Memory B cell (primary cell): ENCODE measurements at regions not wholly inside any gene's neighbourhood (a gene's known extent, or its start where the extent isn't known, plus 50 kb on each side); places are given as distances from the start of the nearest gene placed in this dataset.

Experiments used
- ATAC-seq: fragments of 150-1000 bp; cut with Tn5 transposase; 2 replicates; pipeline ENCODE4 v1.10.0; 2021; ENCODE audit warnings: low read depth, mild to moderate bottlenecking, moderate library complexity
- DNase-seq, 2 donors: peaks; one replicate each; pipeline ENCODE4 v3.0.0; 2022; ENCODE audit warnings: low spot score in 2 of 2
- H3K27ac Mint-ChIP-seq: one replicate; pipeline ENCODE4 v1.8.0; 2022; ENCODE audit warnings: mild to moderate bottlenecking, moderate library complexity, mixed read lengths
- H3K27me3 Mint-ChIP-seq: one replicate; pipeline ENCODE4 v1.8.0; 2022; ENCODE audit warnings: mixed read lengths
- H3K36me3 Mint-ChIP-seq: one replicate; pipeline ENCODE4 v1.8.0; 2022; ENCODE audit warnings: mild to moderate bottlenecking, mixed read lengths
- H3K4me1 Mint-ChIP-seq: one replicate; pipeline ENCODE4 v1.8.0; 2022; ENCODE audit warnings: mixed read lengths
- H3K4me3 Mint-ChIP-seq: one replicate; pipeline ENCODE4 v1.8.0; 2022; ENCODE audit warnings: mild to moderate bottlenecking, moderate library complexity, mixed read lengths
- H3K9me3 Mint-ChIP-seq: one replicate; pipeline ENCODE4 v1.8.0; 2022; ENCODE audit warnings: mixed read lengths

DNA sequence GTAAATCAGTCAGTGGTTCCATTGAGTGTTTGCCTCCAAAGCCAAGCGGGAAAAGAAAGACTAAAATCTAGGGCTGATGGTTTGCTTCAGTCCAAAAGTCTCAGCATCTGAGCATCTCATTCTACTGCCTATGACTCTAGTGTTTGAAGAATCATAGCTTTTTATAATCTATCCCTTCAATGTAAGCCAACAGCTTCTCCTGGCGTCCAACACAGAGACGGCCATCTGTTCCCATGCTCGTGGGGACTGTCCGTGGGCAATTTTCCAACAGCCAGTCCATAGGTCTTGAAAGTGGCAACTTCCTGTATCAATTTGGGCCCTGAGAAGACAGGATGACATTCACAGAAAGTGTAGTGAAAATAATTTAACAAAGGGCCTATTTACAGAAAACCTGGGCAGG lies 544.4 kb upstream of the TMEM132C start:
- Mint-ChIP-seq H3K27me3 (no peaks in the 10 kb centered on the region), H3K4me1 (no peaks in the 10 kb centered on the region), H3K4me3 (no peak overlapping the region), H3K9me3 (peaks cover 3% of the 10 kb centered on the region), H3K36me3 (no peaks in the 10 kb centered on the region), H3K27ac (no peak overlapping the region)
- ATAC-seq (no peak), DNase-seq (no peak)

DNA sequence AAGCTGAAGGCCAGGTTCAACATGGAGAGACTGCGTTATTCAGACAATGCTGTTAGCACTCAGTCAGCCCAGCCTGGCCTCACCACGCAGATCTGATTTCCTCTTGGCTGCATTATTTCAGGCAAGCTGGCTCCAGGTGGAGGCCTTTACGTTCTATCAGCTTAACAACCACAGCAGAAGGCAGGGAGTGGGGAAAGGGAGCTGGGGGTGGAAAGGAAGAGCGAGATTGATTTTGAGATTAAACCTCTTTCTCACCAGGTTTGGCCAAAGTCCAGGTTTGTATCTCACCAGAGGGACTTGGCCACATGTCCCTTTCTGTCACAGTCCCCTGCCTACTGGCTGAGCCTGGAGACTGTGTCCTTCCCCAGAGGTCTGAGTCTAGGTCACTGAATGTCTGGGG lies 543.7 kb upstream of the TMEM132C start:
- no peak for ATAC-seq
- Mint-ChIP-seq H3K36me3 (no peaks in the 10 kb centered on the region), H3K27ac (no peak overlapping the region), H3K27me3 (no peaks in the 10 kb centered on the region), H3K4me1 (no peaks in the 10 kb centered on the region), H3K9me3 (peaks cover 1% of the 10 kb centered on the region), H3K4me3 (no peak overlapping the region)
- DNase-seq, result no peak

DNA sequence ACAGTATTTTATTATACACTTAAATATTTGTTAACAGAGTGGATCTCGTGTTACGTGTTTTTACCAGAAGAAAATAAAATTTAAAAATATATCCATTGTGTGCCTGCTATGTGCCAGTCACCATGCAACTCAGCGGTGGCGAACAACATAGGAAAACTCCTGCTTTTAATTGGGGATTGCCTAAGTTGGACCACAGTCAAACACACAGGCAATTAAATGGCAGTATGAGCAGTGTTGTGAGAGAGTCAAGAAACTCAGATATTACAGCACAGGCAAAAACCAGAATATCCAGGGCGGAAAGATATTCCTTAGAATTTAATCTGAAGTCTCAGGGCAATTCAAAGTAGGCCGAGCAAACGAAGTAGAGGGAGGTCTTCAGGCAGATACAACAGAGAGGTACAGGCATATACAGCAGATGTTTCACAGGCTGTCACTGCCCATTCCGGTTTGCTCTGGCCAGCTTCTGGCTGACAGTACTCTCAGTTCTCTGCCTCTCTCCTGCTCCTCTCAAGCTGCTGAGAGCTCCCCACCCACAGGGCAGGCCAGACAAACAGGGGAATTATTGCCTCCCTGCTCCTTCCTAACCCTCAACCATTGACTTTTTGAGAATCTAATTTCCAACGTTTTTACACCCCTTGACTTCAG lies 540.2 kb upstream of the TMEM132C start:
- no peaks in the 10 kb centered on the region for H3K36me3 Mint-ChIP-seq
- H3K27ac Mint-ChIP-seq, result no peak overlapping the region
- no peak for DNase-seq
- H3K4me1 Mint-ChIP-seq, result no peaks in the 10 kb centered on the region
- no peak for ATAC-seq
- H3K9me3 Mint-ChIP-seq, result peaks cover 8% of the 10 kb centered on the region
- no peak overlapping the region for H3K4me3 Mint-ChIP-seq
- H3K27me3 Mint-ChIP-seq, result no peaks in the 10 kb centered on the region

DNA sequence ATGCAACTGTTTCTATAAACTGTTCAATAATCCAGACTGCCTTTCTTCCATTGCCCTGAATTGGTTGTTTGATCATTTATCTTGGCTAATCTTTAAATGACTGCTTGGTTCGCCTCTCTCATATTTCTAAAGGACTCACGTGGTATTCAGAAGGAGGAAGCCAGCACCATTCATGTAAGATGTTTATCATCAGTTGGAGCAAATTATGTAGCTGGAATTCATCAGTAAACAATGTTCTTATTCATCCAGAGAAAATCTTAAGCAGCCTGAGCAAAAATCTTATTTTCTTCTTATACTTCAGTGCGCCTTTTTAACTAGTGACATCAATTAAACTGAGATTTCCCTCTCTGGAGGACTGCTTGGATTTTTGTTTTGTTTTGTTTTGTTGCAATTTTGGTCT lies 538.7 kb upstream of the TMEM132C start:
- no peaks in the 10 kb centered on the region for H3K36me3 Mint-ChIP-seq
- no peak overlapping the region for H3K27ac Mint-ChIP-seq
- no peak overlapping the region for H3K4me3 Mint-ChIP-seq
- no peaks in the 10 kb centered on the region for H3K4me1 Mint-ChIP-seq
- ATAC-seq (no peak), DNase-seq (no peak)
- peaks cover 10% of the 10 kb centered on the region for H3K9me3 Mint-ChIP-seq
- no peaks in the 10 kb centered on the region for H3K27me3 Mint-ChIP-seq

DNA sequence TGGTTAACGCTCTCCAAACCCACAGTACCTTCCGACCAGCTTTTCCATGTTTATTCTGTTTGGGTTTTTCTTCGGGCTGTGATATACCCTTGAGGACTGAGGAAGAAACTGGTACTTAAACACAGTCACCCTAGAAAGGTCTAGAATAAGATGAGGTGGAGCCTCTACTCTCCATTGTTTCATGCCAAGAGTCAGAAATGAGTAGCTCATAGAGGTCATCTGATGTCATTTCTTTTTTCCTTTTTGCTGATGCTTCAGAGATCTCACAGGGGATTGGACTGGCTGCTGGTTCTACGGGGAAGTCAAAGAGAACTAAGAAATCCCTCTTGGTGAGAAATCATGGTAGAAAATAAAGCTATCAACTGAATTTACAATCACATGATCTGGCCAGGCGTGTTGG lies 538.2 kb upstream of the TMEM132C start:
- Mint-ChIP-seq H3K4me1 (no peaks in the 10 kb centered on the region), H3K9me3 (peaks cover 13% of the 10 kb centered on the region), H3K4me3 (no peak overlapping the region), H3K27me3 (no peaks in the 10 kb centered on the region), H3K27ac (no peak overlapping the region), H3K36me3 (no peaks in the 10 kb centered on the region)
- DNase-seq (no peak), ATAC-seq (no peak)

DNA sequence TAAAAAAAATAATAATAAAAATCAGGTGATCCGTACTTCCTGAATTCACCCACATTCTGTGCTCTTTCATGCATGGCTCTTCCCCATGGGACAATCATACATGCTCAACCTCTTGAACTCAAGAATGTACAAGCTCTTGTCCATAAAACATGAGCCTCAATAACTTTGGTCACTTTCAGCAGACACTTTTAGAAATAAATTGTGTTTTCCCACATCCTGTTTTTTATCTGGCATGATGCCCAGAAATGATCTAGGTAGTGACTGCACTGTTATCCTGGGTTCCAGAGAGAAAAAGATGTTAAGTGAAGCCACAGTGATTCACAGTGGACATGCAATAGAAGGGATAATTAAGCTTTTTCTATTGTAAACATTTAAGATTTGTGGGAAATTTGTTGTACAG lies 537.6 kb upstream of the TMEM132C start:
- DNase-seq (no peak), ATAC-seq (no peak)
- Mint-ChIP-seq H3K4me1 (no peaks in the 10 kb centered on the region), H3K27me3 (no peaks in the 10 kb centered on the region), H3K27ac (no peak overlapping the region), H3K36me3 (no peaks in the 10 kb centered on the region), H3K9me3 (peaks cover 13% of the 10 kb centered on the region), H3K4me3 (no peak overlapping the region)

DNA sequence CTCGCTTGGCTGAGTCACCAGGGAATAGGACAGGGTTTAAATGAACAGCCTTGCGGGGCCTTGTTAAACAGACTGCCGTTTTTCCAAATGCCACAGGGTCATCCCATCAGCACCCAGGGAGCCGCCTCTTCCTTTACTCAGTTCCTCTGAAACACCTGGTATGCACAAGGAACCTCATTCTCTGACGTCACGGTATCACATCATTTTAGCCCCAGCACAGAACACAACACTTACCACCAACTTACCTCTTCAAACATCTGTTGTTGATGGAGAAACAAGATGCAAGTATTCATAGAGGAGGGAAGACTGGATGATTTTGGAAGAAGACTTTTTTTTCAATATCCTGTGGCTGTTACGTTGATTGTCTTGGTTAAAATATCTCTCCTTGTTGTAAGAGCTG lies 535.3 kb upstream of the TMEM132C start:
- no peak for DNase-seq
- Mint-ChIP-seq H3K36me3 (no peaks in the 10 kb centered on the region), H3K4me3 (no peak overlapping the region), H3K9me3 (peaks cover 13% of the 10 kb centered on the region), H3K27me3 (no peaks in the 10 kb centered on the region), H3K27ac (no peak overlapping the region), H3K4me1 (no peaks in the 10 kb centered on the region)
- ATAC-seq, result no peak

DNA sequence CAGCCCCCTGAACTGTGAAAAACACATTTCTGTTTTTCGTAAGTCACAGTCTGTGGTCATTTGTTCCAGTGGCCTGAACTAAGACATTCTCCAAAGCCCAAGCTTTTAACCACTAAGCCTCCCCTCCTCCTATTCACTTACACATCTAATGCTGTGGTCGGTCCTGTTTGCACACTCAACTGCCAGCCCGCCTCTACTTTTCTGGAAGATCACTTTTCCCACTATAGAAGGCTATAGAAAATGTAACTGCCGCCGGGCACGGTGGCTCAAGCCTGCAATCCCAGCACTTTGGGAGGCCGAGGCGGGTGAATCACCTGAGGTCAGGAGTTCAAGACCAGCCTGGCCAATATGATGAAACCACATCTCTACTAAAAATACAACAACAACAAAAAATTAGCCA lies 524.7 kb upstream of the TMEM132C start:
- DNase-seq (no peak), ATAC-seq (no peak)
- Mint-ChIP-seq H3K9me3 (peaks cover 2% of the 10 kb centered on the region), H3K27me3 (no peaks in the 10 kb centered on the region), H3K36me3 (no peaks in the 10 kb centered on the region), H3K27ac (no peak overlapping the region), H3K4me3 (no peak overlapping the region), H3K4me1 (no peaks in the 10 kb centered on the region)

DNA sequence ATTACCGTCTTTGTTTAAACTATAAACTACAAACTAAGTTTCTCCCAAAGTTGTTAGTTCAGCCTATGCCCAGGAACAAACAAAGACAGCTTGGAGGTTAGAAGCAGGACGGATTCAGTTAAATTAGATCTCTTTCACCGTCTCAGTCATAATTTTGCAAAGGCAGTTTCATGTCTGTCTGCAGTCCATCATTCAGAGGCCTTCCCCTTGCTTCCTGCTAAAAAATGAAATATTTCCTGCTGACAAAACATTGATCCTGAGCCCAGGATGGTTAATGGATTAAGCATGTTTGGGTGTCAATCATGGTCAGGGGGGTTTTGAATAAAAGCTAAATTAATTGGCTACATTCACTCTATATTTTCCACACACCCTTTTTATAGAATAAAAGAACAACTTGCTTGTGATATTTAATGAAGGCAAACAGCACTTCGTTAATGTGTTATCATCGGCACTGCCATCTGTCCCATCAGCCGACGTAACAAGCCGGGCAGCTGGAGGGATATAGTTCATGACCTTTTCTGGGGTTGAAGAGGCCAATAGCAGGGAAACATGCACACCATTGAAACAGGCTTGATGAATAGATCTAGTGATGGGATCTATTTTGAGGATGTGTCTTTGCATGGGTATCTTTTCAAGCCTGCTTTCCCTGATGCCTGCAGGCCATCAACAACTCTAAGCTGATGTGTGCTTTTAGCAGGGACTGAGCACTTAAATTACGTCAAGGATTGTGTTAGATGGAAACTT lies 521.3 kb upstream of the TMEM132C start:
- DNase-seq (no peak), ATAC-seq (no peak)
- no peaks in the 10 kb centered on the region for H3K36me3 Mint-ChIP-seq
- H3K4me3 Mint-ChIP-seq, result no peak overlapping the region
- no peak overlapping the region for H3K27ac Mint-ChIP-seq
- H3K9me3 Mint-ChIP-seq, result no peaks in the 10 kb centered on the region
- no peaks in the 10 kb centered on the region for H3K27me3 Mint-ChIP-seq
- H3K4me1 Mint-ChIP-seq, result no peaks in the 10 kb centered on the region

DNA sequence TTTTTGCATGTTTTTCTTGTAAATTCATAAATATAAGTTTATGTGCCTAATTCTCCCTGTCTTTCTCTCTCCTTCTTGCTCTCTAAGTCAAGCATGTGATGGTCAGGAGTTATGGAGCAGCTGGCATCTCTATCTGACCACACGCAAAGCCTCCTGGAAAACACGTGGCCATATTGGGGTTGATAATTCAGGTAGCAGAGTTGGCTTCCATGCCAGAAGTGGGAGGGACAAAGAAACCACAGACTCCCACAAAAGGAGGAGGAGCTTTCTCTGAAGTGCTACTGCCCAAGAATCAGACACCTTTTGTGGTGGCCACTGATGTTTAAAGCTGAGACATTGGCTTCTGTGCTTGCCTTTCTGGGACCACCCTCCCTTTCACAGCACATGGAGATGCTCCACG lies 517.6 kb upstream of the TMEM132C start:
- H3K27me3 Mint-ChIP-seq, result no peaks in the 10 kb centered on the region
- H3K4me3 Mint-ChIP-seq, result no peak overlapping the region
- no peaks in the 10 kb centered on the region for H3K36me3 Mint-ChIP-seq
- ATAC-seq (no peak), DNase-seq (no peak)
- no peak overlapping the region for H3K27ac Mint-ChIP-seq
- no peaks in the 10 kb centered on the region for H3K9me3 Mint-ChIP-seq
- no peaks in the 10 kb centered on the region for H3K4me1 Mint-ChIP-seq

DNA sequence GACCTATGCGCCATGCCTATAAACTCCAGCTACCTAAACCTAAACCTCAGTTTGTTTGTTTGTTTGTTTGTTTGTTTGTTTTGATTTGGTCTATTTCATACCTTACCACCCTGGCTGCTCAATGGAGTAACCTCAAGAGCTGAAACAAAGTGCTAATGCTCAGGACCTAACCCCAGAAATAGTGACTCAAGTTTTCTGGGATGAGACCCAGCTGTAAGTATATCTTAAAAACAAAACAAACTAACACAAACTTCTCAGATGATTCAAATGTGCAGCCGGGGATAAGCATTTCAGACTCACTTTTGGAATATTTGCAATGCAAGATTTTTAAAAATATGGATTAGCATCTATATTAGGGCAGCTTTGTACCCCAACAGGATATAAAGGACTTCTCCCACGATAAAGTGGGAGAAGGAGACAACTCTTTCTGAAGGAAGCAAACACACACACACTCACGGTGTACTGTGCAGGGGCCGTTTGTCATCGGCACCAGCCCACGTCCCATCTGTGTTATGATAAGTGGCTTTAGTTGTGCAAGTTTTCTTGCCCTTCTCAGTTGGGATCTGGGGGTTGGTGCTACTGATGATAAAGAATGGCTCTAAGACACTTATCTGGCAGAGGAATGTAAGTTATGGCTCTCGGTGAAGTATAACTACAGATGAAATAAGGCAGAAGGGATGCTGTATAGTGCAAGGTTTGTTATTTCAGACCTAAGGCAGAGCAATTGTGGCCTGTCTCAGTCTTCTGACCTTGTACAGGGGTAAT lies 516.7 kb upstream of the TMEM132C start:
- Mint-ChIP-seq H3K4me1 (no peaks in the 10 kb centered on the region), H3K27me3 (no peaks in the 10 kb centered on the region), H3K27ac (no peak overlapping the region), H3K36me3 (no peaks in the 10 kb centered on the region), H3K4me3 (no peak overlapping the region), H3K9me3 (peaks cover 1% of the 10 kb centered on the region)
- ATAC-seq, result no peak
- no peak for DNase-seq

DNA sequence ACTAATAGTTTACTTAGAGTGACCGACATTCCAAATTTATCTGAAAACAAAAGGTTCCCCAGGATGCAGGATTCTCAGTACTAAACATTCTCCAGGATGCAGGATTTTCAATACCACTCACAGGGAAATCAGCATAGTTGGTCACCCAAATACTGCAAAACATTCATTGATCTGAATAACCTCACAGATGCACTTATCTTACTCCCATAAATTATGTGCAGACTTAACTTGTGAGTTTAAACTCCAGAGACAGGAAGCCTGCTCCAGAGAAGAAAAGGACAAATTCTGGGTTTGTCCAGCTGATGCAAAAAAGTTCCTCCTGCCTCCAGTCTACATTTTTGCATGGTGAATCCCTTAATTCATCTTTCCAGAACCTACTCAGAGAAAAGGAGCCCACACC lies 514.2 kb upstream of the TMEM132C start:
- H3K27me3 Mint-ChIP-seq, result no peaks in the 10 kb centered on the region
- H3K9me3 Mint-ChIP-seq, result peaks cover 7% of the 10 kb centered on the region
- no peak overlapping the region for H3K27ac Mint-ChIP-seq
- H3K4me3 Mint-ChIP-seq, result no peak overlapping the region
- no peaks in the 10 kb centered on the region for H3K4me1 Mint-ChIP-seq
- DNase-seq, result no peak
- H3K36me3 Mint-ChIP-seq, result no peaks in the 10 kb centered on the region
- ATAC-seq, result no peak

DNA sequence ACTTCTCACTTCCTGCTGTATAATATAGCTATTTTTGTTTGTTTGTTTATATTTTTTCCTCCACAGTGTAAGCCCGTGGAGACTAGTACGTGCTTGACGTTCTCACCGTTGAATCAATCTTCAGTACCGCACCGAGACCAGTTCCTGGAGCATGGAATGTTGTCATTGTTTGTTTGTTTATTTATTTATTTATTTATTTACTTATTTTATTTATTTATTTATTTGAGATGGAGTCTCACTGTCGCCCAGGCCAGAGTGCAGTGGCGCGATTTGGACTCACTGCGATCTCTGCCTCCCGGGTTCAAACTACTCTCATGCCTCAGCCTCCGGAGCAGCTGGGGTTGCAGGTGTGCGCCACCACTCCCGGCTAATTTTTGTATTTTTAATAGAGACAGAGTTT lies 506.6 kb upstream of the TMEM132C start:
- Mint-ChIP-seq H3K4me3 (no peak overlapping the region), H3K9me3 (peaks cover 13% of the 10 kb centered on the region), H3K36me3 (no peaks in the 10 kb centered on the region), H3K27ac (no peak overlapping the region), H3K4me1 (no peaks in the 10 kb centered on the region), H3K27me3 (no peaks in the 10 kb centered on the region)
- no peak for DNase-seq
- ATAC-seq, result no peak

DNA sequence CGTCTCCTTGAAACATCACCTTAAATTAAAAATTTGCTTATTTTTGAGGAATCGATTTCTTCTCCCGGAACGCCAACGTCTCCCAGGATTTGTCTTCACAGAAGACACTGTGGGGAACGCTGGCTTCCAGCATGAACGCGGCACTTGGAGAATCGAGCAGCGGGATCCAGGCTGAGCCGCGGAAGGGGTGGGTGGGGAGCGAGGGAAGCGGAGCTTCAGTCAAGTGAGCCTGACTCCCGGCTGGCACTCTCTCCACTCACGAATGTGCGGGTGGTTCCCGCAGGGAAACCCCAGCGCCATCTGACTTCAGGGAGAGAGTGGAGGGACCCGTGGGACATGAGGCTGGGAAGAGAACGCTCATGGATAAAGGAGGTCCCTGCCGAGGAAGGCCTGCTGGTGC lies 506.0 kb upstream of the TMEM132C start:
- H3K4me1 Mint-ChIP-seq, result no peaks in the 10 kb centered on the region
- DNase-seq (no peak), ATAC-seq (no peak)
- no peaks in the 10 kb centered on the region for H3K27me3 Mint-ChIP-seq
- no peak overlapping the region for H3K4me3 Mint-ChIP-seq
- peaks cover 13% of the 10 kb centered on the region for H3K9me3 Mint-ChIP-seq
- H3K36me3 Mint-ChIP-seq, result no peaks in the 10 kb centered on the region
- H3K27ac Mint-ChIP-seq, result no peak overlapping the region
